Lung microvascular endothelial cell (primary cell): ENCODE measurements at regions not wholly inside any gene's neighbourhood (a gene's known extent, or its start where the extent isn't known, plus 50 kb on each side); places are given as distances from the start of the nearest gene placed in this dataset.

ENCODE experiments used
- DNase-seq, 2 donors: peaks; one replicate each; pipeline versions ENCODE4 v3.0.0 to v3.0.0-alpha.2; 2010; ENCODE audit warnings: low read depth in 2 of 2

DNA sequence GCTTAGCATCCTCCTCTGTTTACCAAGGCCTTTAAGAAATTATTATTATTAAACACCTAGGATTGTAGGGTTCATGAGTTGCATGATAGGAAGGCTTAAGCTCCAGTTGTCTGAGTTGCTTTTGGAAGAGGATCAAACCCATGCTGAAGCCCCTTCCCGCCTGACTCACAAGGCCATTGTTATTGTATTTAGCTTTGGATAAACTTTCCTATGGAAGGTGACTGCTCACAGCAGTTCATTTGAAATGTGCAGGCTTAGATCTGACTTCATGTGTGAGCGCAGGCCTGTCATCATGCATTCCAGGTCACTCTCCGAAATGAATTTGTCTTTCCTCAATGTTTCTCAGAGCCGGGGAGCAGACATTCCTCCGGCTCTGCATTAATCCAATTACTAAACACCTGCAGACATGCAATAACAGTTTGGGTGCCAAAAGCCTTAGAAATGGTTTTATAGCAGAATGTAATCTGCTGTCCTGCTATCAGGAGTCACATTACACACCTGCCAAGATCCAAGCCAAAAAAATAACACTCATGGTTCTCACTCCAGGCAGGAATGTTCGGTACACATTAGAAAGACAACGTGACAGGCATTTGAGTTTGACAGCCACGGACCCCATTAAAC lies 119.9 kb downstream of the OSR1 start:
- no peak for DNase-seq

DNA sequence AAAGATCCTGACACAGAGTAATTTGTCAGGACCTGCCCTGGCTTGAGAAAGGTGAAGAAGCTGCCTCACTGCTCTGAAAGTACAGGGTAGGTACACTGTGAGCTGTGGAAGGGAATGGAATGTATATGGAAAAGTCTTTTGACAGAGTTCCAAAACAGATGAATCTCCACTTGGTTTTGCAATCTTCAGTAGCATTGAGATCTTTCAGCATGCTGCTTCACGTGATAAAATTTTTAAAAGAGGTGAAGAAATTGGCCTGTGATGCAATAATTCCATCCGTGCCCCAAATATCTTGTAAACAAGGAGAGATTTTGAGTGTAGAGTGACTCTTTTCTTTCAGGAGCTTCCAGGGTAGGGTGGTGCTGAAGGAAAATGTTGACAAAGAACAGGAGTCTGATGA lies 123.1 kb downstream of the OSR1 start:
- no peak for DNase-seq

DNA sequence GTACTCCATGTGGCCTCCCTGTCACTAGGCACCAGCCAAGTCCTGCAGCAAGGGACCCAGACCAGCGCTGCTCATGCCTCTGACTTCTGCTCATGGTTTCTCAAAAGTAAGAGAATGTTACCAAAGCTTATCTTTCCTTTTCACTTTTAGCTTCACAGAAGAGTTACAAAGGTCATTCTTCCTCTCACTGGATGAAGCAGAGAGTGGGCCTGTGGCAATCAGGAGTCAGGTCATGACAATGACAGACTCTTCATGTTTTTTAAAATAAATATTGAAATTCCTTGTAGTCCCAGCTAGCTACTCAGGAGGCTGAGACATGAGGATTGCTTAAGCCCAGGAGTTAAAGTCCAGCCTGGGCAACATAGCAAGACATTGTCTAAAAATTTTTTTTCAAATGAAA lies 126.1 kb downstream of the OSR1 start:
- no peak for DNase-seq

DNA sequence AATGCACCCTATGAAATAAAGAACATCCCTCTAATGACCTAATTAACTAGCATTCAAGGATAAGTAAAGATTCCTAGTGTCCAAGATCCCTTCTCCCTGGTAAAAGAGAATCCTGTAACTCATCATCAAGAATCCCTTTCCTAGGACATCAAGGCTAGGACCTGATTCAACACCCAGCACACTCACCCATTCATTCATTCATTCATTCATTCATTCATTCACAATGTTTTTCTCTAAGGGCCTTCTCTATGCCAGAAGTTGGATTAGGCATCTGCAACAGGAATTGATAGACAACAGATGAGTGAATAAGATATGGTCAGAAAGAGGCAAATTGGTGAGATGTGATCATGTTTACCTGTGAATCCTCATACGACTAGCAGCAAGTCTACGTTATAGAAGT lies 126.8 kb downstream of the OSR1 start:
- no peak for DNase-seq

DNA sequence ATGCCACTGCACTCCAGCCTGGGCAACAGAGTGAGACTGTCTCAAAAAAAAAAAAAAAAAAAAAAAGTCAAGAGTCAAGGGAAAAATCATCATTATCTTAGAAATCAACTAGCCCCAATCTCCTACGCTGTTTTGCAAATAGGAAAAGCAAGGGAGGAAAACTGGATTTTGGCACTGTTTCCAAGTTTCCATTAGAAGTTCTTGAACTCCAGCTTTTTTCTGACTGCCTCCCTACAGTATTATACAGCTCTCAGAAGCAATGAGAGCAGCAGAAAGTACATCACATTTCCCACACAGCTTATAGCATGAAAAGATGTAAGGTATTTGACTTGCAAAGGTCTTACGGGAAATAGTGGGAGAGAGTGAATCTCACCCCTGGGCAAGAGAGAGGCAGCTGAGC lies 127.8 kb downstream of the OSR1 start:
- no peak for DNase-seq

DNA sequence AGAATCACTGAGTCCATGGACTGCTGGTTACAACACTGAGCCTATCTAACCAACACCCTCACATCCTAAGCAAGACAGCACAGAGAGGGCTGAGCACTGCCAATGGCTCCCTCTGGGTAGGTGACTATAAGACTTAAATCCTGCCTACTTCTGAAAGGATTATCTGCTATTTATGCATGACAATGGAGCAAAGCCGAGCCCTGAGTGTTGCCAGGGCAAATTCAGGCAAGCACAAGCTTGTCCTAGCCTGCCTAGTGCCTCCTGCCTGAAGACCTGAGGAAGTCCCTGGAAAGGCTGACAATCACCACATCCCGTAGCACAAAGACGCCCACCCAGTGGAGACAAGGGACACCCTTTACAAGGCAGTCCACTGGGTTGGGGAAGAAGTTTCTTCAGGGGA lies 129.7 kb downstream of the OSR1 start:
- DNase-seq: no peak

DNA sequence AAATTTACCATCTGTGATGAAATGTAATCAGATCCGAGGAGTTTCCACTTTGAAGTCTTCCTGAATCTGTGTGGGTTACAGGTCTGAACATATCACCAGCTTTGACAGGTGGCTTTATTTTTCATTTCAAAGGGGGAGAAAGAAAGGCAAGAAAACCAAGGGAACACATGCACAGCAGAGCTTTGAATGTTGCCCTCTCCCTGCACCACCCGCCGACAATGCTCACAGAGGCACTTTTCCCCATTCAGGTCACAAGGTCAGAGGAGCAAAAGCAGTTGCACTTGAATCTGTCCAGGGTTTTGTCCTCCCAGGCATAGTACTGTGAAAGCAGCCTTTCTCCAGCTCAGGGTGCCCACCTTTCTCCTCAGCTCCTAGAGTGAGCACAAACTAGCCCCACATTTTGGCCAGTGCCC lies 130.2 kb downstream of the OSR1 start:
- DNase-seq: no peak

DNA sequence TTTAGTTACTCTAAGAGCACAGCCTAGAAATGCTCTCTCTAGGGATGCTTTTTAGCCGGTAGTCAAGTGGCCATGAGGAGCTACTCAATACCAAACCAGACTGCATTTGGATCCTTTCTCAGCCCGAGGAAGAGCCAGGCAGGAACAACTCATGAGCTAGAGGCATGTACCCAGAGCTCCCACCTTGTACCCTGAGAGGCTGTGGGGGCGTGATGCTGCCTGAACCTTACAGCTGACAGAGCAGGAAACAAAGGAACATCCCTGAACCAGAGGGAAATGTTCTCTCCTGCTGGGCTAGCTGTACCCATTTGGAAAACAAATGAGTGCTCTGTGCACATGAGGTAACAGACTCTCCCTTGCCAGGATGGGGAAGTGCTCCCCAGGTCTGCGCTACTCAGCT lies 131.6 kb downstream of the OSR1 start:
- no peak for DNase-seq

DNA sequence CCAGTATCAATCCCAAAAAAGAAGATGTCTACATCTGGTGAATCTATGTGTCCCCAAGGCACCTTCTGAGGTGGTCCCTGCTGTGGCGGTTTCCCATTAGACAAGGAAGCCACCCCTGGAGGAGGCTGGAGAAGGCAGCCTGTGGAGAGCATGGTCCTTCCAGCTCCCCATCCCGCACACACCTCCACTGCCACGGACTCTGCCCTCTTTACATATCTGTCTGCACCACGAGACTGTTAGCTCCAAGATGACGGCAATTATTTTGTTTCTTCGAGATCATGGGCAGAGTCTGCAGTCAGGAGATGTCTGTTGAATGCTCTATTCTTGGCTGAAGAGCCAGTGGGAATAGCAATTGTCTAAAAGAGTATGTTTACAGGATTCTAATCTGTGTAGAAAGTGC lies 132.0 kb downstream of the OSR1 start:
- DNase-seq: no peak

DNA sequence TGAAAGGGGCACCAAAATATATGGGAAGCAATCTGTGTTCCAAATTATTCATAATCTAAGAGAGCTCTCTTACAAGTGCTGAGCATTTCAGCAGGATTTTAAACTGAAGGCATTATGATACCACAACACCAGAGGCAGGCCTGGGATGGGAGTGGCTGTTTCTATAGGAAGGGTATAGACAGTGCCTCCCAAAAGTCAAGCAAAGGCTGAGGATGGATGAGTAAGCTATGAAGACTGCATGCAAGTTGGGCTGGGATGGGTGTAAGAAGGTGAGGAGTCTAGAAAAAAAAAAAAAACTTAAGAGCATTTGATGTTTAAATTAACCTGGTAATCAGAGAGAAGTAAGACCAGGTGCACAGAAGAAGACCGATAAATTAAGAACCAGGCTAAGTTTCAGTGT lies 132.5 kb downstream of the OSR1 start:
- no peak for DNase-seq

DNA sequence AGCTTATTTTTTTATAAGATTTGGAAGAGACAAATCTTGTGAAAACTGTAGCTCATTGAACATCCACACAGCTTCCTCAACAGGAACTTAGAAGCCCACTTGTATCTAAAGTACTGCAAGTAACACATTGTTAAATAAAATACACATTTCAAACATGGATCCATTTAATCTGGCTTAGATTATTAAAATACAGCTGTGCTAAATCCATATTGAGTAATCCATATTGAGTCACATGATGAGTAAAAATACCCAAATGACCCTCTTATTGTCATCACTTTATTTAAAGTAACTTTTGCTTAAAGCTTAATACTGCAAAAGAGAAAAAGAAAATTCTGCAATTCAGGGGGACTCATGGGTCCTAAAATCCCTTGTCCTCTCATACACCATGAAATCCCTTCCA lies 133.3 kb downstream of the OSR1 start:
- no peak for DNase-seq

DNA sequence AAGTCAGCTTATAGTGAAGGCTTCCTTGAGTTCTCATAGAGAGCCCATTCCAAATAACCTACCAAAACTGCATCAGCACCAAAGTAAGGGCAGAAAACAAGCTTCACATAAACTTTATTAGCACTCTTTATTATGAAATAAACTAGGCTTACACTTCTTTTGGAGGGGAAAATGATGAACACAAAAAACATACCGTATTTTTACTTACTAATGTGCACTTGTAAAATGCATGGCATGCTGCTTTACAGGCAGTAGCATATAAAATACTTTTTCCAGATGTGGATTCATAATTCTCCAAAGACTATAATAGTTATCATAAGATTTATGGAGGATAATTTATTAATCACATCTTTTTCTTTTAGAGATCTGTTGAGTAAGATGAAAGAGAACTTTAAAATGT lies 133.9 kb downstream of the OSR1 start:
- DNase-seq: no peak

DNA sequence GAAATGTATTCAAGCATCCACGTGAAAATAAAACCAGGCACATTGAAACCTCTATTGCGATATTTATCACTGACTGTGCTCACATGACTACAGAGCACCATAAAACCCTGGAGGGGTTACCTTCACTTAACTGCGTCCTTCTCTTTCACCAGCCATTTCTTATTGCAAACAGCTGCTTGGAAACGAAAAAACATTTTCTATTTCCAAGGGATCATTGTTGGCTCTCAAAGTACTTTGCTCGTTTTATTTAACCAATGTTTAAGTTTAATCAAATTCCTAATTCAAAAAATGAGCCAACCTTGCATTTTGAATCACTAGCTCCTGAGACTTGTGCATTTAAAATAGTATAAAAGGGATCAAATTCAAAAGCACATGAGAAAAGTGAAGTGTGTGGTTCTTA lies 134.4 kb downstream of the OSR1 start:
- DNase-seq: no peak

DNA sequence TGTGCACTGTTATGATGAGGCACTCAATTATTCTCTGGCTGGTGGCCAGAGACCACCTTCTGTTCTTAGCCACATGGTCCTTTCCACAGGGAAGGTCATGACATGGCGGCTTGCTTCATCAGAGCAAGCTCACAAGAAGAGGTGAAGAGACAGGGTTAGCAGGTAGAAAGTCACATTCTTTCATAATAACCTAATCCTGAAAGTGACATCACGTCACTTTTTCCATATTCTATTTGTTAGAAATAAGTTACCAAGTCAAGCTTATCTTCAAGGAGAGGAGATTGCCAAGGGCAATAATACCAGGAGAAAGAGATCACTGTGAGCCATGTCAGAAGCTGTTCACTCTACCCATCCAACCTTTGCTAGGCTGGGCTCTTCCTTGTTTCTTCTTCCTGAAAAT lies 139.4 kb downstream of the OSR1 start:
- no peak for DNase-seq

DNA sequence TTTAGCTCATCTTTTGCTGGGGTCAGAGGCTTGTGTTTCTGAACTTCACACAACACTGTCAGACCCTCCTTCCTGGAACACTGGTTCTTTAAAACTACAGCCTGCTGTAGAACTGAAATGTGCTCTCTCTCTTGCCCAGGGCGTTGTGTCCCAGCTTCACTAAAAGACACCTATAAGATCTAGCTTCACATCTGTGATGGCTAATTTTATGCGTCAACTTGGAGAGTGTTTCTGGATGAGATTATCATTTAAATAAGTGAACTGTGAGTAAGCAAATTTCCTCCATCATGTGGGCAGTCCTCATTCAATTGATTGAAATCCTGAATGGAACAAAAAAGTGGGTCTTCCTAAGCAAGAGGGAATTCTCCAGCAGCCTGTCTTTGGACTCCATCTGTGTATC lies 140.3 kb downstream of the OSR1 start:
- DNase-seq: no peak

DNA sequence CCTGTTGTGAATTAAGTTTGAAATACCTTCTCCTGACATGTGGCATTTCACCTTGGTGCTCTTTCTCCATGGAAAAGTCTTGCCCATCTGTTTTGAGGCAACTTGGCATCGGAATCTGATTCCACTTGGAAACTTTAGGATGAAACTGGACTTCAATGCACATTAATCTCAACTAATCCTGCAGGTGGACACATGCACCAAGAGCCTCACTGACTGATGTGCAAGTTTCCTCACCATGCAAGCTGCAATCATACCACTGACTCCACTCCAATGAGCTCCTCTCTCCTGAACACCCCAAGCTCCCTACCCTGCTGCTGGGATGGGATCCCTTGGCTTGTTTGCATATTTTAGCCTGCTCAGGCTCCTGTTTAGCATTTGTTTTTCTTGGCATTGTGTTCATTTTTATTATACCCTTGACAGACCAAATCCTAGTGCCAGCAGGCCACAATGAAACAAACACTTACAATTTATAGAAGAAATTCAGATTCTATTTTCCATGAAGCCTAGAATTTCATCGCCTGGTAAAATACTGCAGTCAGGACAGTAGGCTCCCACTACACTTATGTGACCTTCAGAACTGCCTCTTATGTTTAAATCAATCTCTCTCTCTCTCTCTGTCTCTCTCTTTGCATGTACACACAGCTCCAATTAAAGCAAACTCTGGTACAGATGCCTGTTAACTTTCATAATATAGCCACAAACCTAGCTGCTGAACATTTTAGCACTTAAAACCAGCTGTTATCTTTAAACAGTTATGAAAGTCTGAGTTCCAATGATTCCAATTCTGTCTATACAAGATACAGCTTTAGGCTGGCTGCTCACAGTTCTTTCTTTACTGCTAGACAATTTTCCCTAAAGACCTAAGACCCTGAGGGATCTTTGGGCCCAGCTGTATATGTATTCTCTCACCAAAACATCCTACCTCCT lies 141.5 kb downstream of the OSR1 start:
- DNase-seq: no peak

DNA sequence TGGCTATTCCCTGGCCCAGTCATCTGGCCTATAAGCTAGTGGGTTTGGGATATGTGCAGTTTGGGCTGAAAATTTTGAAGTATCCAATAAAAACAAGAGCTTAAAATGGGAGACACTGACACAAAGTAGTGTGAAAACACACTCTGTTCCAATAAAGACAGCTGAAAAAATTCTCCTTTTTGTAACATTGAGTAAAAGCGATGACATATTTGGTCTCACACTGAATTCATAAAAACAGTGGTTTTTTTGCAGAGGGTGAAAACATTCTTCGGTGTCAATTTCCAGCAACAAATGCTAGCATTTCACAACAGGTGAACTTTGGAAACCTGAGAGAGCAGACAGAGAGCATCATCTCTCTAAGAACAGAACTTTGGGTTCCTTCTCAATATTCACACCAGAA lies 142.2 kb downstream of the OSR1 start:
- no peak for DNase-seq

DNA sequence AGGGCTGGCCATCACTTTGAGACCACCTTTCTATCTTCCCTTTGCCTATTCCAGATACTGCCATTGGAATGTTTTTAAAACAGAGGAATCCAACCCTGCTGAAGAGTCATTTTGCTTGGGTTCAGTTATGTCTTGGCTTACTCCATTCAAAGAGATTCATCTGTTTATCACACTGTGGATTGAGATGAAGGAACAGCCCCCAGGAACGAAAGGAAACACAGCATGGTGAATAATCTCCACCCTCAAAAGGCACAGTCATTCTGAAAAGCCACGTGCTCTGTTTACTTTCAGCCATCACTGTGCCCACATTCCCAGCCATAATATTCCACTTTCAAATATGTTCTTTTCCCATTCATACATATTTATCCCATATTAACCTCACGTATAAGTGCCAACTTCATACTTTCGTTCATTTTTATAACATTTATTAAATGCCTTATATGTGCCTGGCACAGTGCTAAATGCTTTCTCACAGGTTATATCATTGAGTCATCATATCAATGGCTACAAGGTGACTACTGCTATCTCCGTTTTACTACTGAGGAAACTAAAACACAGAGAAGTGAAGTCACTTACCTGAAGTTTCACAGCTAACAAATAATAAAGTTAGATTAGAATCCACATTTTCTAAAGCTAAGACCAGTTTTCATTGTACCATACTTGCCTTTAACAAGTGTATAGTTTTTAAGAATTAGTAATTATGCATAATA lies 143.6 kb downstream of the OSR1 start:
- DNase-seq: no peak

DNA sequence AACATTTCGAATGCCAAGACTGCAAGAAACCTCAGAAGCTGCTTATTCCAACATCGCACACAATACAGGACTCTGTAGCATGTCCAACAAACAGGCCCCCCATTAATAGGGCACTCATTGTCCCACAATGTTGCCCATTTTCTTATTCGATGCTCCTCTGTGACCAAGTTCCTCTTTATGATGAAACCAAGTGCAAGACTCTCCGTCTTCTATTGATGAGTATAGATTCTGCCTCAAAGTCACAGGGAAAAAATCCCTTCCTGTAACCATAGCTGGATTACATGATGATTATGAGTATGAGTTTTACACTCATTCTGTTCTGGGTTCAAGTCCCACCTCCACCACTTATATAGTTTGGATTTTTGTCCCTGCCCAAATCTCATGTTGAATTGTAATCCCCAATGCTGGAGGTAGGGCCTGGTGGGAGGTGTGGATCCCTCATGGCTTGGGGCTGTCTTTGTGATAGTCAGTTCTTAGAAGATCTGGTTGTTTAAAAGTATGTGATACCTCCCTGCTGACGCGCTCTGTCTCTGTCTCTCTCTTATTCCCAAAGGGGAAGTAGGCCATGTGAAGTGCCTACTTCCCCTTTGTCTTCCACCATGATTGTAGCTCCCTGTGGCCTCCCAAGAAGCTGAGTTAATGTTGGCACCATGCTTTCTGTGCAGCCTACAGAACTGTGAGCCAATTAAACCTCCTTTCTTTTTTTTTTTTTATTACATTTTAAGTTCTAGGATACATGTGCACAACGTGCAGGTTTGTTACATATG lies 148.7 kb downstream of the OSR1 start:
- DNase-seq: no peak

DNA sequence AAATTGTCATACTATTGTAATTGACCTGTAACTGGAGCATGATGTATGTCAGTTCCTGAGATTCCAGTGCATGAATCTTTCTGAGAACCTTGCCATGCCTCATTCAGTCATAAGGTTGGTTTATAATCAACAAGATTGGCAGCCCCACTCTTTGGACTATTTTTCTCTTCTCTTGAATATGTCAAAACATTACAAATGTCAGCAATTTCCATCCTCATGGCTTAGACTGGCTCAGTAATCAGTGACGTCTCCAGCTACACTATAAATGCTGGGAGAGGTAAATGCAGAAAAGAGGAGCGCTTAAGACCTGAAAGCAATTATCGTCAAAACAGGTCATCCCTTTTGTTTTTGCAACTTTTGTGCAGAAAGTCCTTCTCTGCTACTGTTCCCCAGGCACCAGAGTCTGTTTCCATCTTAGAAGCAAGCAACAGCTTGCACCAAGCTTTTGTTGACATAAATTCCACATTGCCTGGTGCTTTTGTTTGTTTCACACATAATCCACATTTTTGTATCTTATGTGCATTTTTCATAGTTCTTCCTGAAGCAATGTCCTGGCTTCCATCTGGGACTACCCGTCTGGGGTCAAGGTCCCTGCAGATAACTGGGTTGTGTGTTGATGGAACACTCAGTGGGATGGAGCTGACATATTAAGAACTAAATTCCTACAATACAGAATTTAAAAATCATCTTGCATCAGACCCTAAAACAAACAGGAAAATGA lies 149.8 kb downstream of the OSR1 start:
- DNase-seq: no peak

DNA sequence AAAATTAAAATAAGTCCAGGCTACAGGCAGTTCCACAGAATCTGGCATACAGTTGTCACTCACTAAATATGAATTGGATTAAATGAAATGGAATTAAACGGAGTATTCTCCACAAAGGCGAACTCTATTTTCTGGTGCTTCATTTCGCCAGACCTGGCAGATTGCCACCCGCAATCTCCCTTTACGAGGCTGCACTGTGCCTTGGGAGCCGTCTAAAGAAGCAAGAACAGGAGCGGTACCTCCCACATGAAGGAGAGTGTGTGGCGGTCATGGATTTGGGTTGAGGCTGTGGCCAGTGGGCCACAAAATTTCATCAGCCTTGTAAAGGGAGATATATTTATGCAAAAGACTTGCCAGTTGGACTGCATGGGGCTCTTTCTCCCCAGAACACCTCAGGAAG lies 151.0 kb downstream of the OSR1 start:
- no peak for DNase-seq
